ENCODE measurements at regions not wholly inside any gene's neighbourhood (a gene's known extent, or its start where the extent isn't known, plus 50 kb on each side); places are given as distances from the start of the nearest gene placed in this dataset.

DNA sequence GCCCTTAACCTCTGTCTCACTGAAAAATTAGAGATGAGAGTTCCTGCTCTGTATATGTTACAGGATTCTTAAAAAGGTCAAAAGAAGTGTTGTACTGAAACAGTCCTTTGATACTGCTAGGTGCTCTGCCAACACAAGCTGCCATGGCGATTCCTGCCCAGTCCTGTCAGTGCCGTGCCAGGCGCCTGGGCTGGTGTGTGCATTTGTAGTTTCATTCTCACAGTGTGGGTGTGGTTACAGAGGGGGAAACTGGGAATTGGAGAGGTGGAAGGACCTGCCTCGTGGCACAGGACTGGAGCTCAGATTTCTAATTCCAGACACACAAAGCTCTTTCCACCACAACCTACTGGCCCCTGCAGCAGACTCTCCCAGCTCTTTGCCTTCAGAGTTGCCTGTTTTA is 122.3 kb upstream of the RAB6C start:
- Histone ChIP-seq H3K4me3 (ENCODE audit: low read length) (no peak overlapping the region), H3K9ac (ENCODE audit: low read depth, low read length) (no peak overlapping the region), H3K9me3 (ENCODE audit: insufficient read depth, low read depth, low read length) (no peaks in the 10 kb centered on the region), H3K27ac (ENCODE audit: low read depth, low read length) (no peak overlapping the region), H3K36me3 (ENCODE audit: insufficient read depth, low read length) (no peaks in the 10 kb centered on the region), H3K27me3 (ENCODE audit: insufficient read depth, low read length) (no peaks in the 10 kb centered on the region), H3K4me1 (ENCODE audit: insufficient read depth, low read length) (no peaks in the 10 kb centered on the region)
- WGBS: 88% methylated on average over 4 of the region's 4 CpGs

DNA sequence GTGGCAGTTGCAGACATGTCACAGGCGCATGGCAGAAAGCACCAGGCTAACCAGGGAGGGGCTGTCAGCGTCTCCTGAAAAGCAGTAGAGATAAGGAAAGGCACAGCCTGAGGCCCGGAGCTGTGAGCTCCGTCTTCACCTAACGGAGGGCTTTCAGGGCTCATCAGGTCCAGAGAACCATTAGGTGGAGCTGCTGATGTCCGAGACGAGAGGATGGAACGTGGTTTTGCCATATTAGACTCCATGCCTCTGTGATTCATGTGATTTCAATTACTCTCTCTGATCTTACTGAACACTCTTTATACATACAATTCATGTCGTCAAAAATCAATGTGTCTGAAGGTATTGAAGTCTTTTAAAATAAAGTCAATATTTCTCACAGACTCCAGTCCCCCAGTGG is 120.3 kb upstream of the RAB6C start:
- Histone ChIP-seq H3K4me1 (ENCODE audit: insufficient read depth, low read length) (no peaks in the 10 kb centered on the region), H3K36me3 (ENCODE audit: insufficient read depth, low read length) (no peaks in the 10 kb centered on the region), H3K9ac (ENCODE audit: low read depth, low read length) (no peak overlapping the region), H3K9me3 (ENCODE audit: insufficient read depth, low read depth, low read length) (no peaks in the 10 kb centered on the region), H3K27me3 (ENCODE audit: insufficient read depth, low read length) (no peaks in the 10 kb centered on the region), H3K27ac (ENCODE audit: low read depth, low read length) (no peak overlapping the region), H3K4me3 (ENCODE audit: low read length) (no peak overlapping the region)
- 87% methylated on average over 8 of the region's 9 CpGs for WGBS

DNA sequence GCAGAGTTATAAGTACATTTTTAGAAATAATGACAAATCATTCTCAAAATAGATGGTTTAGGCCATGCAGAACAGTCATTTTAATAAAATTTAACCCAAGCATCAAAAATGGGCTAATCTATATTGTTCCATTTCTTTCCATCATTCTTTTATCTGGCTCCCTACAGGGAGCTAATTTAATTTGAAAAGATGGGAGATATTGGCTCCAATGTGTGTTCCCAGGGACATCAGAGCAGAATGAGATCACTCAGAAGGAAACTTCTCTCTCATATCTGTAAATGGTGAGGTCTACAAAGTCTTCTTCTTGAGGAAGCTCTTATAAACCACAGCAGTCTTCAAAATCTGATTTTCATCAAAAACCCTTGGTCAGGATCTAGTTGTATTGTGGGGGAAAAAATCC is 119.4 kb upstream of the RAB6C start:
- Histone ChIP-seq H3K9me3 (ENCODE audit: insufficient read depth, low read depth, low read length) (no peaks in the 10 kb centered on the region), H3K9ac (ENCODE audit: low read depth, low read length) (no peak overlapping the region), H3K4me3 (ENCODE audit: low read length) (no peak overlapping the region), H3K36me3 (ENCODE audit: insufficient read depth, low read length) (no peaks in the 10 kb centered on the region), H3K4me1 (ENCODE audit: insufficient read depth, low read length) (no peaks in the 10 kb centered on the region), H3K27me3 (ENCODE audit: insufficient read depth, low read length) (no peaks in the 10 kb centered on the region), H3K27ac (ENCODE audit: low read depth, low read length) (no peak overlapping the region)

DNA sequence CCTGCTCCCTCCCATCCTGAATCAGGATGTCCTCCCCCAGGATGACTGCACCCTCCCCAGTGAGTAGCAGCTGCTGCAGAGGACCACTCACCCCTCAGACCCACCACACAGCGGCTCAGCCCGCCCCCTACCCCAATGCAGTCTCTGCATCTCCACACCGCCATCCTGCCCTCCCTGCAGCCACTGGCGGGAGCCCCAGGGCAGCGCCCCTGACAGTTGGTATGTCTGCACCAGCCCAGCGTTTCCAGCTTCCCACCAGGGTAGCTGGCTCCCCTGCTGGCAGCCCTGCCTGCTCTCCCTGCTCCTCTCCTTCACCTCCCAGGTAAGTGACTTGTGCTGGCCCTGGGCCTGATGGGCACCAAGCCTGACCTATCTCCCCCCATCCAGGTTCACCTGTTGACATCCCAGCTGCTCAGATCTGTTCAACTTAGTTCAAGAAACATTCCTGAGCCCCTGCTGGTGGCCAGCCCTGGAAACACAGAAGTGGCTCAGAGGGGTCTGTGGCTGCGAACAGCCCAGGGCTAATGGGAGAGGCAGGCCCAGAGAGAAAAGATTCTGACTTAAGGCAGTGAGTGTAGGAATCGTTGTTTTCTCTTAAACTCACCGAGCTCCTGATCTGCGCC is 117.7 kb upstream of the RAB6C start:
- Histone ChIP-seq H3K4me1 (ENCODE audit: insufficient read depth, low read length) (no peaks in the 10 kb centered on the region), H3K4me3 (ENCODE audit: low read length) (no peak overlapping the region), H3K9me3 (ENCODE audit: insufficient read depth, low read depth, low read length) (no peaks in the 10 kb centered on the region), H3K9ac (ENCODE audit: low read depth, low read length) (no peak overlapping the region), H3K27me3 (ENCODE audit: insufficient read depth, low read length) (no peaks in the 10 kb centered on the region), H3K27ac (ENCODE audit: low read depth, low read length) (no peak overlapping the region), H3K36me3 (ENCODE audit: insufficient read depth, low read length) (no peaks in the 10 kb centered on the region)
- WGBS: 82% methylated on average over 10 of the region's 10 CpGs

DNA sequence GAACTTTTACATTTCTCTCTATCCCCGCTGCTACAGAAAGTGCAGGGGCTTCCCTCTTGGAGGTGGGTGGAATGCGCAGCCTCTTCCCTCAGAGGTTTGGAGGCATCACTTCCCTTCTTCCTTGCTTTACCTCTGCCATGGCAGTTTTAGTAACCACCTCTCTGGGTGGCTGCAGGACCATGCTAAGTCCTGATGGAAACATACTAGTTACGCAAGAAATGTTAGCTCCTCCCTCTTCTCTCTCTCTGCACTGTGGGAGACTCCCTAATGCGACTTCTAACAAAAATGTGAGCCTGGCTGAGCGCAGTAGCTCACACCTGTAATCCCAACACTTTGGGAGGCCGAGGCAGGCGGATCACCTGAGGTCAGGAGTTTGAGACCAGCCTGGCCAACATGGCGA is 116.8 kb upstream of the RAB6C start:
- H3K9ac ChIP-seq (ENCODE audit: low read depth, low read length): no peak overlapping the region
- H3K27me3 ChIP-seq (ENCODE audit: insufficient read depth, low read length): no peaks in the 10 kb centered on the region
- no peaks in the 10 kb centered on the region for H3K36me3 ChIP-seq (ENCODE audit: insufficient read depth, low read length)
- 87% methylated on average over 8 of the region's 8 CpGs for WGBS
- no peaks in the 10 kb centered on the region for H3K4me1 ChIP-seq (ENCODE audit: insufficient read depth, low read length)
- H3K9me3 ChIP-seq (ENCODE audit: insufficient read depth, low read depth, low read length): no peaks in the 10 kb centered on the region
- no peak overlapping the region for H3K27ac ChIP-seq (ENCODE audit: low read depth, low read length)
- no peak overlapping the region for H3K4me3 ChIP-seq (ENCODE audit: low read length)

DNA sequence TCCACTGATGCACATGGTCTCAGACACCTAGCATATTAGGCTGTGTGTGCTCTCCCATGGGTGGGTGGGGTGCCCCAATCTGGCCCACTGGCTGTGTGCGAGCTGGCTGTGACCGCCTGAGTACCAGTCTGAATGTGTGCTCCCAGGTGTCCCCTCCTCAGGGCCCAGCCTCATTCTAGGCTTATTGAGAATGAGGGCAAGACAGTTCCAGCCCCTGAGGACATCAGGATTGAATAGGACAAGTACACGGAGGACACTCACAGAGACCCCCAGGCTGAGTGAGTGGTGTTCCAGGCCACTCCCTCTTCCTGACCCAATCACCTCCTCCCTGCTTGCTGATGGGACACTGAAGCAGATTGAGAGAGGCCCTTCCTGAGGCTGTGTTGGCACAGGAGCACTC is 116.1 kb upstream of the RAB6C start:
- no peak overlapping the region for H3K9ac ChIP-seq (ENCODE audit: low read depth, low read length)
- no peaks in the 10 kb centered on the region for H3K27me3 ChIP-seq (ENCODE audit: insufficient read depth, low read length)
- H3K9me3 ChIP-seq (ENCODE audit: insufficient read depth, low read depth, low read length): no peaks in the 10 kb centered on the region
- WGBS: 94% methylated on average over 3 of the region's 3 CpGs
- no peak overlapping the region for H3K4me3 ChIP-seq (ENCODE audit: low read length)
- no peaks in the 10 kb centered on the region for H3K4me1 ChIP-seq (ENCODE audit: insufficient read depth, low read length)
- H3K36me3 ChIP-seq (ENCODE audit: insufficient read depth, low read length): no peaks in the 10 kb centered on the region
- no peak overlapping the region for H3K27ac ChIP-seq (ENCODE audit: low read depth, low read length)

DNA sequence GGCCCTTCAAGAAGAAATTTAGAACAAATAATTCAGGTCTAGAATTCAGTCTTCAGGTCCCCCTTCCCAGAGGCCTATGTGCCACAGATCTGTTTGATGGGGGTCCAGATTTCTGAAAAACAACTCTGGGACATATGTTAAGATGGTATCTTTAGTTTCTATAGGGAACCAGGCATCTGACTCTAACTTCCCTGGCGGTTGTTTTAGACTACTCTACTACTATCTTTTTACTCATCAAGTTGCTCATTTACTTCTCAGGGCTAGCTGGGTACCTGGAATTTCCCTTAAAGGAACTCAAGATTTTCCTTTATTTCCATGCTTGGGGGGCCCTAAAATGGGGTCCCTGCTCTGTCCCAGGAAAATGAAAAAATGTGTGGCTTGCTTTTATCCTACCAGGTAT is 114.7 kb upstream of the RAB6C start:
- H3K9ac ChIP-seq (ENCODE audit: low read depth, low read length): no peak overlapping the region
- H3K9me3 ChIP-seq (ENCODE audit: insufficient read depth, low read depth, low read length): no peaks in the 10 kb centered on the region
- H3K27me3 ChIP-seq (ENCODE audit: insufficient read depth, low read length): no peaks in the 10 kb centered on the region
- H3K27ac ChIP-seq (ENCODE audit: low read depth, low read length): no peak overlapping the region
- no peaks in the 10 kb centered on the region for H3K4me1 ChIP-seq (ENCODE audit: insufficient read depth, low read length)
- no peak overlapping the region for H3K4me3 ChIP-seq (ENCODE audit: low read length)
- H3K36me3 ChIP-seq (ENCODE audit: insufficient read depth, low read length): no peaks in the 10 kb centered on the region
- 100% methylated on average over 1 of the region's 1 CpG for WGBS

DNA sequence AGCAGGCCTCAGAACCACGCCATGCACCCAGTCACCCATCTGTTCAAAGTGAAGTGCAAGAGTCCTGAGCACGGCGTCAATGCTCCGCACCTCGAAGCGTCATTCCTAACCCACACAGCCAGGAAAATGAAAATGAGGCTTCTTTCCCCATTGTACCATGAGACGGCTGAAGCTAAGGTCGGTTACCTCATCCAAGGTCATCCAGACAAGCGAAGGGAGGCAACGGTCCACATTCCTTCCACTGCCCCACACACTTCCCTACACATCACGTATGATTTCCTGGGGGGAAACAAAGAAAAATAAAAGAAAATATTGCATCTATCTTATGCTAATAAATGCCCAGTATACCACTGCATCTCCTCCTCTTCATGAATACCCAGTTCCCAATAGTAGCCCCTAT is 113.5 kb upstream of the RAB6C start:
- H3K36me3 ChIP-seq (ENCODE audit: insufficient read depth, low read length): no peaks in the 10 kb centered on the region
- 96% methylated on average over 10 of the region's 11 CpGs for WGBS
- H3K9ac ChIP-seq (ENCODE audit: low read depth, low read length): no peak overlapping the region
- no peaks in the 10 kb centered on the region for H3K27me3 ChIP-seq (ENCODE audit: insufficient read depth, low read length)
- no peak overlapping the region for H3K27ac ChIP-seq (ENCODE audit: low read depth, low read length)
- H3K4me1 ChIP-seq (ENCODE audit: insufficient read depth, low read length): no peaks in the 10 kb centered on the region
- no peaks in the 10 kb centered on the region for H3K9me3 ChIP-seq (ENCODE audit: insufficient read depth, low read depth, low read length)
- no peak overlapping the region for H3K4me3 ChIP-seq (ENCODE audit: low read length)

DNA sequence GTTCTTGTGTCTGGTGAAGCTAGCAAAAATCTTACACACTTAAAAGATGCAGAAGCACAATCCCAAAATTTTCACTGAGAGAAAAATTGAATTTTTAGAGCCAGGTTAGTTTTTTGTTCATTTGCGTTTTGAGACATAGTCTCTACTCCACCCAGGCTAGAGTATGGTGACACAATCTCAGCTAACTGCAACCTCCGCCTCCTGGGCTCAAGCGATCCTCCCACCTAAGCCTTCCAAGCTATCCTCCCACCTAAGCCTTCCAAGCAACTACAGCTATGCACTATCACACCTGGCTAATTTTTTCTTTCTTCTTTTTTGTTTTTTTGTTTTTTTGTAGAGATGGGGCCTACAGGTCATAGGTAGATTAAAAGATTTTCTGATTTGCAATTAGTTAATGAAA is 113.1 kb upstream of the RAB6C start:
- Histone ChIP-seq H3K4me3 (ENCODE audit: low read length) (no peak overlapping the region), H3K9ac (ENCODE audit: low read depth, low read length) (no peak overlapping the region), H3K36me3 (ENCODE audit: insufficient read depth, low read length) (no peaks in the 10 kb centered on the region), H3K4me1 (ENCODE audit: insufficient read depth, low read length) (no peaks in the 10 kb centered on the region), H3K27ac (ENCODE audit: low read depth, low read length) (no peak overlapping the region), H3K27me3 (ENCODE audit: insufficient read depth, low read length) (no peaks in the 10 kb centered on the region), H3K9me3 (ENCODE audit: insufficient read depth, low read depth, low read length) (no peaks in the 10 kb centered on the region)
- 97% methylated on average over 3 of the region's 3 CpGs for WGBS

DNA sequence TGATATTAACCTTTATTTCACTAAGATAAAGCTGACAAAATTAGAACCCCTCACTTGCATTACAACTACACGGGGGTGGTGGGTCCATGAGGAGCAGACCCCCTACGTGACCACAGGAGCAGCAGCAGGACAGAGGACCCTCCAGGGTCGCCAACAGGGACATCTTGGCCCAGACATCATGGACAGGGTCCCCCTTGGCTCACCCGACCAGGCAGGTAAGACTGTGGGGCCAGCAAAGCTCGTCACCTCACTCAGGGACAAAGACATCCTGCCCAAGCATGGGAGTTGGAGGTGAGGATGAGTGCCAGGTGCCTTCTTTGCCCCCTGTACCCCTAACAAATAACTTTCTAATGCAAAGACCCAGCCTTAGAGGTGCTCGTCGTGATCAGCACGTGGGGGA is 111.3 kb upstream of the RAB6C start:
- Histone ChIP-seq H3K4me3 (ENCODE audit: low read length) (no peak overlapping the region), H3K9me3 (ENCODE audit: insufficient read depth, low read depth, low read length) (no peaks in the 10 kb centered on the region), H3K9ac (ENCODE audit: low read depth, low read length) (no peak overlapping the region), H3K36me3 (ENCODE audit: insufficient read depth, low read length) (no peaks in the 10 kb centered on the region), H3K4me1 (ENCODE audit: insufficient read depth, low read length) (no peaks in the 10 kb centered on the region), H3K27me3 (ENCODE audit: insufficient read depth, low read length) (no peaks in the 10 kb centered on the region), H3K27ac (ENCODE audit: low read depth, low read length) (no peak overlapping the region)
- WGBS: 95% methylated on average over 5 of the region's 8 CpGs

DNA sequence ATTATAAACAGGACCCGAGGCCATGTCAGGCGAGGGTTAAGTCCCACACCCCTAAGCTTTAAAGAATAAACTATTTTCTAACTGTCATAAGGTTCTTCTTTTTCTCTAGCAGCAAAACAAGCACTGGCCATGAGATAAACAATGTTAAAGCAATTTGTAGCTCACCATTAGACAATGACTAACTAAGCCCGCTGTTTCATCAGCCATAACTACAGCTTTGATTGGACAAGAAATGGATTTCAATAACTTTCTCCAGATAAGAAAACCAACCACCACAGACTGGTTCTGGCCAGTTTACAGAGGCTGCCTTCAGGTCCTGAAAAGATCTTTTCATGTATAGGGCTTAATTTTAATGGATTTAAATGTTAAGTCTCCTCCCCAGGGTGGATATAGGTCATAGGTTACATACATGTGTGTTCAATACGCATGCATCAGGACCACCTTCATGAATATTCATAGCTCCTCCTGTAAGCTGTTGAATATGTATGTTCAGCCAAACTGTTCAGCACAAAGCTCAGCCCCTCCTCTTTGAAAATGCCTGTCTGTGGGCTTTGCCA is 108.7 kb upstream of the RAB6C start:
- 92% methylated on average over 4 of the region's 4 CpGs for WGBS

DNA sequence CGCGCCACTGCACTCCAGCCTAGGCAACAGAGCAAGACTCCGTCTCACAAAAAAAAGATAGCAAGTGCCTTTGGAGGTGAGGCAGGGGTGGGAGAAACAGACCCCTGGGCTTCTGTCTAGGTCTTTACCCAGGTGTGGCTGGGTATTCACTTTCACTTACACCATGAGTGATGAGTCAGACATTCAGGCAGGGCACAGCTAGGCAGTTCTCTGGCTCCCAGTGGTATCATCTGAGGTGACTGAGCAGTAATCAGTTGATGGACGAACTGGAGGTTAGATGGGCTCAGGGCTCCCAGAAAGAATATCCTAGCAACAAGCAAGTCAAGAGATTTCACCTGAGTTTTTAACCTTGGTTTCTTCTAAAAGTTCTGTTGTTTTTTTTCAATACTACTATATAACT is 107.0 kb upstream of the RAB6C start:
- Histone ChIP-seq H3K4me3 (ENCODE audit: low read length) (no peak overlapping the region), H3K4me1 (ENCODE audit: insufficient read depth, low read length) (peaks cover 5% of the 10 kb centered on the region; the same call in 1 of the 2 replicates), H3K36me3 (ENCODE audit: insufficient read depth, low read length) (no peaks in the 10 kb centered on the region), H3K27ac (ENCODE audit: low read depth, low read length) (no peak overlapping the region), H3K9ac (ENCODE audit: low read depth, low read length) (no peak overlapping the region), H3K9me3 (ENCODE audit: insufficient read depth, low read depth, low read length) (no peaks in the 10 kb centered on the region), H3K27me3 (ENCODE audit: insufficient read depth, low read length) (no peaks in the 10 kb centered on the region)
- WGBS: 99% methylated on average over 4 of the region's 4 CpGs

More for the DNA sequence above, 108.7 kb upstream of the RAB6C start:
- Histone ChIP-seq H3K36me3 (ENCODE audit: insufficient read depth, low read length) (no peaks in the 10 kb centered on the region), H3K4me3 (ENCODE audit: low read length) (no peak overlapping the region), H3K27me3 (ENCODE audit: insufficient read depth, low read length) (no peaks in the 10 kb centered on the region), H3K27ac (ENCODE audit: low read depth, low read length) (no peak overlapping the region), H3K9me3 (ENCODE audit: insufficient read depth, low read depth, low read length) (no peaks in the 10 kb centered on the region), H3K9ac (ENCODE audit: low read depth, low read length) (no peak overlapping the region), H3K4me1 (ENCODE audit: insufficient read depth, low read length) (no peaks in the 10 kb centered on the region)
